ENCODE measurements at regions not wholly inside any gene's neighbourhood (a gene's known extent, or its start where the extent isn't known, plus 50 kb on each side); places are given as distances from the start of the nearest gene placed in this dataset.

DNA sequence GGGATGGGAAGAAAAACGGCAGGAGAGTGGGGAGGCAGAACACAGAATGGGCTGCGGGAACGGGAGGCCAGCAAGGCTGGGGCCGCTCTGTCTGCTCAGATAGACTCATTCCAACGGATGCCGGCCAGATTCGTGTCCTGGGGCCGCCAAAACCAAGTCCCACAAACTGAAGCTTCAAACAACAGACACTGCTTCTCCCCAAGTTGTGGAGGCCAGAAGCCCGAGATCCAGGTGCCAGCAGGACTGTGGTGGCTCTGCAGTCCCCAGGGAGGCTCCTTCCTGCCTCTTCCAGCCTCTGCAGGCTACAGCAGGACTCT is 100.6 kb downstream of the ADRA2C start:
- Histone ChIP-seq H3K9me2 (replicated peaks; ENCODE audit: low read length) (no peaks in the 10 kb centered on the region), H3F3A (ENCODE audit: low read length, unreplicated experiment) (no peaks in the 10 kb centered on the region), H3K36me3 (ENCODE audit: low read depth, low read length) (no peaks in the 10 kb centered on the region), H3K9ac (ENCODE audit: low read length) (no peak overlapping the region), H3K27me3 (ENCODE audit: low read length) (peaks cover 31% of the 10 kb centered on the region; the same call in 1 of the 2 replicates), H3K9me3 (ENCODE audit: low read length) (no peaks in the 10 kb centered on the region), H3K4me2 (ENCODE audit: low read length) (no peak overlapping the region), H3K4me1 (ENCODE audit: insufficient read depth, low read length) (no peaks in the 10 kb centered on the region), H4K20me1 (ENCODE audit: low read length) (no peaks in the 10 kb centered on the region), H2AFZ (ENCODE audit: low read length) (no peak overlapping the region), H3K27ac (ENCODE audit: low read length) (no peak overlapping the region), H3K4me3 (ENCODE audit: low read length) (no peak overlapping the region), H3K79me2 (ENCODE audit: low read length) (no peaks in the 10 kb centered on the region)
- intact Hi-C loops (cut with micrococcal nuclease) = no loop called here
- CTCF ChIA-PET = no interaction called here
- DNase-seq (no peak), ATAC-seq (no peak)
- TF ChIP-seq EZH2 (IDR thresholded peaks at IDR 0.05; ENCODE audit: low read length, unreplicated experiment) = no peak
- TF ChIP-seq, protein P1, sequence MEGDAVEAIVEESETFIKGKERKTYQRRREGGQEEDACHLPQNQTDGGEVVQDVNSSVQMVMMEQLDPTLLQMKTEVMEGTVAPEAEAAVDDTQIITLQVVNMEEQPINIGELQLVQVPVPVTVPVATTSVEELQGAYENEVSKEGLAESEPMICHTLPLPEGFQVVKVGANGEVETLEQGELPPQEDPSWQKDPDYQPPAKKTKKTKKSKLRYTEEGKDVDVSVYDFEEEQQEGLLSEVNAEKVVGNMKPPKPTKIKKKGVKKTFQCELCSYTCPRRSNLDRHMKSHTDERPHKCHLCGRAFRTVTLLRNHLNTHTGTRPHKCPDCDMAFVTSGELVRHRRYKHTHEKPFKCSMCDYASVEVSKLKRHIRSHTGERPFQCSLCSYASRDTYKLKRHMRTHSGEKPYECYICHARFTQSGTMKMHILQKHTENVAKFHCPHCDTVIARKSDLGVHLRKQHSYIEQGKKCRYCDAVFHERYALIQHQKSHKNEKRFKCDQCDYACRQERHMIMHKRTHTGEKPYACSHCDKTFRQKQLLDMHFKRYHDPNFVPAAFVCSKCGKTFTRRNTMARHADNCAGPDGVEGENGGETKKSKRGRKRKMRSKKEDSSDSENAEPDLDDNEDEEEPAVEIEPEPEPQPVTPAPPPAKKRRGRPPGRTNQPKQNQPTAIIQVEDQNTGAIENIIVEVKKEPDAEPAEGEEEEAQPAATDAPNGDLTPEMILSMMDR (conservative IDR thresholded peaks at IDR 0.05; ENCODE audit: low read depth, low read length) = no peak
- TF ChIP-seq EZH2phosphoT487 (IDR thresholded peaks at IDR 0.05; ENCODE audit: borderline replicate concordance, low read length) = no peak
- BruUV-seq (replicated peaks) = no TSS peak
- POLR2A ChIA-PET (ENCODE audit: unreplicated experiment) = no interaction called here

DNA sequence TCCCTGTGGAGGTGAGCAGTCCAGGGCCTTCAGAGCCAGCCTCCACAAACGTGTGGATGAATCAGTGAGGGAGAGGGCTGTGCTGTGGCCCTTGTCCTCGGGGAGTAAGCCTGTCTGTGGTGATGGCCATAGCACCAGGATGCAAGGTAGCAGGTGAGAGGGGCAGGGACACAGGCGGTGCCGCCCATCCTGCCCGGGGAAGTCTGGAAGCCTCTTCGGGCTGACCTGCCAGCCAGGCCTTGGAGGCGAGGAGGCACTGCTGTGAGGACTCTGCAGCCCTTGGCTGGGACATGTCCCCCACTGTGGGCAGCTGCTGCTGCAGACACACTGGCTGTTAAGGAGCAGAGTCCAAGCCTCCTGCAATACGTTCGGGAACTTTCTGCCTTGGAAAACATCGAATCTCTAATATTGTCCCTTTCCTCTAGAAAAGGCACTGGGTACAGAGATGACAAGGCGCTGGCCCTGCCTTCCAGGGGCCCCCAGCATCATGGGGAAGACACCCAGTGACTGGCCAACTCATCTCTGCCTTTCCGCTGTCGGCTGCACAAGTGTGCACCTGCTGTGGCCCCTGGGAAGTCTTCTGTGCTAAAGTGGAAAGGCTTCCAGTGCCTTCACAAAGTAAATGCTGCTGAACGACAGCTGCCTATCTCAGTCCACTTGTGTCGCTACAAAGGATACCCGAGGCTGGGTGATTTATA is 101.4 kb downstream of the ADRA2C start:
- H3K4me2 ChIP-seq (ENCODE audit: low read length) = no peak overlapping the region
- no peaks in the 10 kb centered on the region for H3K79me2 ChIP-seq (ENCODE audit: low read length)
- DNase-seq (no peak), ATAC-seq (no peak)
- no TSS peak for BruUV-seq (replicated peaks)
- no peaks in the 10 kb centered on the region for H3K9me3 ChIP-seq (ENCODE audit: low read length)
- H2AFZ ChIP-seq (ENCODE audit: low read length) = no peak overlapping the region
- peaks cover 33% of the 10 kb centered on the region; the same call in 1 of the 2 replicates for H3K27me3 ChIP-seq (ENCODE audit: low read length)
- H3K27ac ChIP-seq (ENCODE audit: low read length) = no peak overlapping the region
- H3K4me3 ChIP-seq (ENCODE audit: low read length) = no peak overlapping the region
- intact Hi-C loops (cut with micrococcal nuclease) = no loop called here
- no peaks in the 10 kb centered on the region for H3K9me2 ChIP-seq (replicated peaks; ENCODE audit: low read length)
- ChIA-PET CTCF (no interaction called here), POLR2A (ENCODE audit: unreplicated experiment) (no interaction called here)
- H3K9ac ChIP-seq (ENCODE audit: low read length) = no peak overlapping the region
- H3K4me1 ChIP-seq (ENCODE audit: insufficient read depth, low read length) = no peaks in the 10 kb centered on the region
- no peak for TF ChIP-seq EZH2 (IDR thresholded peaks at IDR 0.05; ENCODE audit: low read length, unreplicated experiment)
- TF ChIP-seq EZH2phosphoT487 (IDR thresholded peaks at IDR 0.05; ENCODE audit: borderline replicate concordance, low read length) = no peak
- TF ChIP-seq, protein P1 (conservative IDR thresholded peaks at IDR 0.05; ENCODE audit: low read depth, low read length) = no peak
- H4K20me1 ChIP-seq (ENCODE audit: low read length) = no peaks in the 10 kb centered on the region
- no peaks in the 10 kb centered on the region for H3K36me3 ChIP-seq (ENCODE audit: low read depth, low read length)
- no peaks in the 10 kb centered on the region for H3F3A ChIP-seq (ENCODE audit: low read length, unreplicated experiment)

All from PC-3 (cell line).